Prostate gland (tissue), 2 donors: ENCODE measurements at regions not wholly inside any gene's neighbourhood (a gene's known extent, or its start where the extent isn't known, plus 50 kb on each side); places are given as distances from the start of the nearest gene placed in this dataset.

Experiments used
- DNase-seq: peaks from one replicate; pipeline ENCODE4 v3.0.0-alpha.2; 2019; ENCODE audit warnings: low spot score
- H3K27ac ChIP-seq, 2 donors: fragments of 200-600 bp; sonication (generic); 2 replicates each; pipeline ENCODE4 v1.5.1; 2017 to 2019
- H3K27me3 ChIP-seq: fragments of 200-600 bp; sonication (generic); replicated peaks from 2 replicates; pipeline ENCODE4 v1.5.1; 2019; ENCODE audit not compliant: insufficient read depth
- H3K36me3 ChIP-seq, 2 donors: fragments of 200-600 bp; sonication (generic); 1 replicate in 1 of 2; 2 replicates in 1 of 2; pipeline versions ENCODE4 v1.5.1 to v1.8.1; 2017 to 2019
- H3K4me1 ChIP-seq: fragments of 200-600 bp; sonication (generic); replicated peaks from 2 replicates; pipeline ENCODE4 v1.5.1; 2019
- H3K4me3 ChIP-seq, 2 donors: fragments of 200-600 bp; sonication (generic); 2 replicates each; pipeline ENCODE4 v1.5.1; 2017 to 2019
- H3K9me3 ChIP-seq: fragments of 200-600 bp; sonication (generic); 2 replicates; pipeline ENCODE4 v1.5.1; 2017
- CTCF ChIP-seq, 4 experiments: fragments of 200-600 bp in 2 of 4; fragments of 450-650 bp in 2 of 4; sonication (generic) in 2 of 4; IDR thresholded peaks; 1 replicate in 3 of 4; 2 replicates in 1 of 4; pipeline ENCODE4 v1.5.1; 2016 to 2019; ENCODE audit warnings: antibody characterized with exemption in 4 of 4, mild to moderate bottlenecking in 2 of 4, moderate library complexity in 2 of 4
- POLR2A ChIP-seq: fragments of 450-650 bp; IDR thresholded peaks from one replicate; pipeline ENCODE4 v1.6.1; 2016; ENCODE audit warnings: antibody characterized with exemption, mild to moderate bottlenecking
- POLR2AphosphoS5 ChIP-seq: sonication (generic); formaldehyde crosslinking; IDR thresholded peaks from one replicate; pipeline ENCODE4 v1.6.1; 2017; ENCODE audit warnings: antibody characterized with exemption
- WGBS: methylation state at CpG from one replicate; pipeline ENCODE4 v1.1.5; 2018; 5-methylcytosine and 5-hydroxymethylcytosine counted together
- intact Hi-C: fragments of 100-400 bp; cut with DNase I; formaldehyde crosslinking; loops from one replicate; pipeline ENCODE4 v1.14.2; 2022

- H3K36me3 ChIP-seq, result no peaks in the 10 kb centered on the region
- no peak for DNase-seq
- intact Hi-C loops, result no loop called here
- no peak for TF ChIP-seq POLR2A
- TF ChIP-seq POLR2AphosphoS5, result no peak
- no peak for TF ChIP-seq CTCF (IDR thresholded peaks at IDR 0.05)
- whole genome bisulfite sequencing, result 80% methylated on average over 2 of the region's 2 CpGs
- H3K4me1 ChIP-seq, result no peaks in the 10 kb centered on the region
- H3K9me3 ChIP-seq, result no peaks in the 10 kb centered on the region
- no peak overlapping the region for H3K4me3 ChIP-seq
- H3K27ac ChIP-seq, result no peak overlapping the region
- H3K27me3 ChIP-seq, result no peaks in the 10 kb centered on the region
These were observed 601.7 kb upstream of the ZNF717 start for GRCh38 chr3:76387000-76387399.

- no peaks in the 10 kb centered on the region for H3K4me1 ChIP-seq
- intact Hi-C loops, result no loop called here
- no peaks in the 10 kb centered on the region for H3K27me3 ChIP-seq
- no peaks in the 10 kb centered on the region for H3K9me3 ChIP-seq
- WGBS, result 59% methylated on average over 1 of the region's 1 CpG
- no peak for TF ChIP-seq CTCF (IDR thresholded peaks at IDR 0.05)
- TF ChIP-seq POLR2AphosphoS5, result no peak
- TF ChIP-seq POLR2A, result no peak
- DNase-seq, result no peak
- H3K36me3 ChIP-seq, result no peaks in the 10 kb centered on the region
- no peak overlapping the region for H3K27ac ChIP-seq
- H3K4me3 ChIP-seq, result no peak overlapping the region
These were observed 614.8 kb upstream of the ZNF717 start for GRCh38 chr3:76400141-76400540.

- H3K36me3 ChIP-seq, result no peaks in the 10 kb centered on the region
- H3K4me3 ChIP-seq, result no peak overlapping the region
- H3K27me3 ChIP-seq, result no peaks in the 10 kb centered on the region
- TF ChIP-seq POLR2A (no peak), CTCF (IDR thresholded peaks at IDR 0.05) (no peak), POLR2AphosphoS5 (no peak)
- H3K27ac ChIP-seq, result no peak overlapping the region
- intact Hi-C loops, result no loop called here
- WGBS, result 31% methylated on average over 2 of the region's 2 CpGs
- no peaks in the 10 kb centered on the region for H3K4me1 ChIP-seq
- DNase-seq, result no peak
- no peaks in the 10 kb centered on the region for H3K9me3 ChIP-seq
These were observed 617.6 kb upstream of the ZNF717 start for GRCh38 chr3:76402926-76403325.

GRCh38 chr3:76403556-76403955 lies 618.2 kb upstream of the ZNF717 start:
- Histone ChIP-seq H3K27ac (no peak overlapping the region), H3K36me3 (no peaks in the 10 kb centered on the region), H3K4me3 (no peak overlapping the region), H3K4me1 (no peaks in the 10 kb centered on the region), H3K27me3 (no peaks in the 10 kb centered on the region), H3K9me3 (no peaks in the 10 kb centered on the region)
- DNase-seq, result no peak
- intact Hi-C loops, result no loop called here
- TF ChIP-seq CTCF (IDR thresholded peaks at IDR 0.05) (no peak), POLR2A (no peak), POLR2AphosphoS5 (no peak)
- 28% methylated on average over 2 of the region's 2 CpGs for WGBS

- H3K36me3 ChIP-seq, result no peaks in the 10 kb centered on the region
- TF ChIP-seq POLR2AphosphoS5, result no peak
- TF ChIP-seq CTCF (IDR thresholded peaks at IDR 0.05), result no peak
- no peak for TF ChIP-seq POLR2A
- WGBS, result 94% methylated on average over 1 of the region's 1 CpG
These were observed 619.8 kb upstream of the ZNF717 start for GRCh38 chr3:76405196-76405595.

More at GRCh38 chr3:76405196-76405595, 619.8 kb upstream of the ZNF717 start:
- intact Hi-C loops, result no loop called here
- Histone ChIP-seq H3K27me3 (no peaks in the 10 kb centered on the region), H3K4me1 (no peaks in the 10 kb centered on the region), H3K4me3 (no peak overlapping the region), H3K27ac (no peak overlapping the region), H3K9me3 (no peaks in the 10 kb centered on the region)
- DNase-seq, result no peak
